ENCODE measurements at regions not wholly inside any gene's neighbourhood (a gene's known extent, or its start where the extent isn't known, plus 50 kb on each side); places are given as distances from the start of the nearest gene placed in this dataset.

GRCh38 chr16:27632216-27632615 is 82.3 kb downstream of the KATNIP start:
- Mint-ChIP-seq H3K4me1 (no peaks in the 10 kb centered on the region), H3K36me3 (peaks cover 38% of the 10 kb centered on the region)
- H3K27me3 ChIP-seq (ENCODE audit: control insufficient read depth, insufficient read depth, low read length) = no peaks in the 10 kb centered on the region

GRCh38 chr16:27633221-27633620 is 83.3 kb downstream of the KATNIP start:
- Mint-ChIP-seq H3K4me1 (no peaks in the 10 kb centered on the region), H3K27me3 (no peaks in the 10 kb centered on the region), H3K36me3 (peaks cover 37% of the 10 kb centered on the region), H3K9me3 (peaks cover 0 to 1% (median 0%) of the 10 kb centered on the region in 7 donors), H3K4me3 (no peak overlapping the region), H3K27ac (no peak overlapping the region)
- ATAC-seq (ENCODE audit: low read depth in 2 of 2) (no peak), DNase-seq (no peak)
- no peaks in the 10 kb centered on the region for H3K9me3 ChIP-seq (ENCODE audit: control insufficient read depth in 2 of 2, low read length in 2 of 2)
- H3K4me1 ChIP-seq (ENCODE audit: control insufficient read depth, insufficient read depth, low read length, poor library complexity, severe bottlenecking) = no peaks in the 10 kb centered on the region
- H3K36me3 ChIP-seq (ENCODE audit: control insufficient read depth, insufficient read depth, low read length) = peaks cover 2% of the 10 kb centered on the region
- no peaks in the 10 kb centered on the region for H3K27me3 ChIP-seq (ENCODE audit: control insufficient read depth, insufficient read depth, low read length)
- no peak overlapping the region for H3K27ac ChIP-seq (ENCODE audit: insufficient read depth, low read length, poor library complexity, severe bottlenecking)
- no peak overlapping the region for H3K4me3 ChIP-seq (ENCODE audit: low read depth, low read length)

More at GRCh38 chr16:27632216-27632615, 82.3 kb downstream of the KATNIP start:
- no peak overlapping the region for H3K4me3 Mint-ChIP-seq
- peaks cover 2% of the 10 kb centered on the region for H3K36me3 ChIP-seq (ENCODE audit: control insufficient read depth, insufficient read depth, low read length)
- H3K4me3 ChIP-seq (ENCODE audit: low read depth, low read length) = no peak overlapping the region
- H3K27ac ChIP-seq (ENCODE audit: insufficient read depth, low read length, poor library complexity, severe bottlenecking) = no peak overlapping the region
- H3K9me3 Mint-ChIP-seq = peaks cover 0 to 1% (median 0%) of the 10 kb centered on the region in 7 donors
- DNase-seq (no peak), ATAC-seq (ENCODE audit: low read depth in 2 of 2) (no peak)
- no peaks in the 10 kb centered on the region for H3K9me3 ChIP-seq (ENCODE audit: control insufficient read depth in 2 of 2, low read length in 2 of 2)
- no peaks in the 10 kb centered on the region for H3K27me3 Mint-ChIP-seq
- H3K27ac Mint-ChIP-seq = no peak overlapping the region
- H3K4me1 ChIP-seq (ENCODE audit: control insufficient read depth, insufficient read depth, low read length, poor library complexity, severe bottlenecking) = no peaks in the 10 kb centered on the region

GRCh38 chr16:27633721-27634120 is 83.8 kb downstream of the KATNIP start:
- Histone ChIP-seq H3K4me1 (ENCODE audit: control insufficient read depth, insufficient read depth, low read length, poor library complexity, severe bottlenecking) (no peaks in the 10 kb centered on the region), H3K27me3 (ENCODE audit: control insufficient read depth, insufficient read depth, low read length) (no peaks in the 10 kb centered on the region), H3K36me3 (ENCODE audit: control insufficient read depth, insufficient read depth, low read length) (peaks cover 2% of the 10 kb centered on the region), H3K4me3 (ENCODE audit: low read depth, low read length) (no peak overlapping the region), H3K9me3 (ENCODE audit: control insufficient read depth in 2 of 2, low read length in 2 of 2) (no peaks in the 10 kb centered on the region), H3K27ac (ENCODE audit: insufficient read depth, low read length, poor library complexity, severe bottlenecking) (no peak overlapping the region)
- no peak for DNase-seq
- ATAC-seq (ENCODE audit: low read depth in 2 of 2) = no peak
- no peak overlapping the region for H3K4me3 Mint-ChIP-seq
- no peaks in the 10 kb centered on the region for H3K27me3 Mint-ChIP-seq
- no peak overlapping the region for H3K27ac Mint-ChIP-seq
- H3K4me1 Mint-ChIP-seq = no peaks in the 10 kb centered on the region
- peaks cover 38% of the 10 kb centered on the region for H3K36me3 Mint-ChIP-seq
- H3K9me3 Mint-ChIP-seq = peaks cover 0 to 1% (median 0%) of the 10 kb centered on the region in 7 donors

- Mint-ChIP-seq H3K27me3 (no peaks in the 10 kb centered on the region), H3K27ac (peak overlapping the region in 1 of 3 donors; percentile 84), H3K9me3 (peaks cover 0 to 1% (median 0%) of the 10 kb centered on the region in 7 donors), H3K36me3 (peaks cover 33% of the 10 kb centered on the region), H3K4me3 (no peak overlapping the region), H3K4me1 (no peaks in the 10 kb centered on the region)
- ATAC-seq (ENCODE audit: low read depth in 2 of 2) = no peak
- DNase-seq = no peak
- Histone ChIP-seq H3K4me3 (ENCODE audit: low read depth, low read length) (no peak overlapping the region), H3K9me3 (ENCODE audit: control insufficient read depth in 2 of 2, low read length in 2 of 2) (no peaks in the 10 kb centered on the region), H3K27me3 (ENCODE audit: control insufficient read depth, insufficient read depth, low read length) (no peaks in the 10 kb centered on the region), H3K36me3 (ENCODE audit: control insufficient read depth, insufficient read depth, low read length) (peaks cover 2% of the 10 kb centered on the region), H3K27ac (ENCODE audit: insufficient read depth, low read length, poor library complexity, severe bottlenecking) (no peak overlapping the region), H3K4me1 (ENCODE audit: control insufficient read depth, insufficient read depth, low read length, poor library complexity, severe bottlenecking) (no peaks in the 10 kb centered on the region)
Observed at GRCh38 chr16:27634779-27635178, 84.8 kb downstream of the KATNIP start.

- Mint-ChIP-seq H3K36me3 (peaks cover 33% of the 10 kb centered on the region), H3K9me3 (peaks cover 0 to 1% (median 0%) of the 10 kb centered on the region in 7 donors), H3K4me3 (no peak overlapping the region), H3K27me3 (no peaks in the 10 kb centered on the region), H3K4me1 (no peaks in the 10 kb centered on the region), H3K27ac (peak overlapping the region in 1 of 3 donors; percentile 52)
- no peaks in the 10 kb centered on the region for H3K27me3 ChIP-seq (ENCODE audit: control insufficient read depth, insufficient read depth, low read length)
- H3K9me3 ChIP-seq (ENCODE audit: control insufficient read depth in 2 of 2, low read length in 2 of 2) = no peaks in the 10 kb centered on the region
- H3K36me3 ChIP-seq (ENCODE audit: control insufficient read depth, insufficient read depth, low read length) = peaks cover 2% of the 10 kb centered on the region
- DNase-seq = no peak
- no peak overlapping the region for H3K4me3 ChIP-seq (ENCODE audit: low read depth, low read length)
- H3K4me1 ChIP-seq (ENCODE audit: control insufficient read depth, insufficient read depth, low read length, poor library complexity, severe bottlenecking) = no peaks in the 10 kb centered on the region
- no peak overlapping the region for H3K27ac ChIP-seq (ENCODE audit: insufficient read depth, low read length, poor library complexity, severe bottlenecking)
- ATAC-seq (ENCODE audit: low read depth in 2 of 2) = no peak
Observed at GRCh38 chr16:27636453-27637240, 86.7 kb downstream of the KATNIP start.

GRCh38 chr16:27638833-27639560 is 89.1 kb downstream of the KATNIP start:
- no peak overlapping the region for H3K4me3 ChIP-seq (ENCODE audit: low read depth, low read length)
- H3K4me3 Mint-ChIP-seq = no peak overlapping the region
- H3K9me3 ChIP-seq (ENCODE audit: control insufficient read depth in 2 of 2, low read length in 2 of 2) = no peaks in the 10 kb centered on the region
- H3K9me3 Mint-ChIP-seq = peaks cover 0 to 1% (median 0%) of the 10 kb centered on the region in 7 donors
- no peak overlapping the region for H3K27ac ChIP-seq (ENCODE audit: insufficient read depth, low read length, poor library complexity, severe bottlenecking)
- no peaks in the 10 kb centered on the region for H3K27me3 Mint-ChIP-seq
- H3K4me1 Mint-ChIP-seq = no peaks in the 10 kb centered on the region
- H3K27me3 ChIP-seq (ENCODE audit: control insufficient read depth, insufficient read depth, low read length) = no peaks in the 10 kb centered on the region
- no peak overlapping the region for H3K27ac Mint-ChIP-seq
- no peak for DNase-seq
- H3K4me1 ChIP-seq (ENCODE audit: control insufficient read depth, insufficient read depth, low read length, poor library complexity, severe bottlenecking) = no peaks in the 10 kb centered on the region
- H3K36me3 Mint-ChIP-seq = peaks cover 31% of the 10 kb centered on the region
- ATAC-seq (ENCODE audit: low read depth in 2 of 2) = no peak
- H3K36me3 ChIP-seq (ENCODE audit: control insufficient read depth, insufficient read depth, low read length) = no peaks in the 10 kb centered on the region

- Mint-ChIP-seq H3K27me3 (no peaks in the 10 kb centered on the region), H3K36me3 (peaks cover 31% of the 10 kb centered on the region), H3K4me3 (no peak overlapping the region), H3K27ac (no peak overlapping the region), H3K9me3 (peaks cover 0 to 1% (median 0%) of the 10 kb centered on the region in 7 donors), H3K4me1 (no peaks in the 10 kb centered on the region)
- ATAC-seq (ENCODE audit: low read depth in 2 of 2) (no peak), DNase-seq (peak in 2 of 3 donors; percentile 11 to 56)
- Histone ChIP-seq H3K27ac (ENCODE audit: insufficient read depth, low read length, poor library complexity, severe bottlenecking) (no peak overlapping the region), H3K36me3 (ENCODE audit: control insufficient read depth, insufficient read depth, low read length) (no peaks in the 10 kb centered on the region), H3K9me3 (ENCODE audit: control insufficient read depth in 2 of 2, low read length in 2 of 2) (no peaks in the 10 kb centered on the region), H3K4me3 (ENCODE audit: low read depth, low read length) (no peak overlapping the region), H3K27me3 (ENCODE audit: control insufficient read depth, insufficient read depth, low read length) (no peaks in the 10 kb centered on the region), H3K4me1 (ENCODE audit: control insufficient read depth, insufficient read depth, low read length, poor library complexity, severe bottlenecking) (no peaks in the 10 kb centered on the region)
Observed at GRCh38 chr16:27639561-27640276, 89.8 kb downstream of the KATNIP start.
